ENCODE measurements at regions not wholly inside any gene's neighbourhood (a gene's known extent, or its start where the extent isn't known, plus 50 kb on each side); places are given as distances from the start of the nearest gene placed in this dataset.

DNA sequence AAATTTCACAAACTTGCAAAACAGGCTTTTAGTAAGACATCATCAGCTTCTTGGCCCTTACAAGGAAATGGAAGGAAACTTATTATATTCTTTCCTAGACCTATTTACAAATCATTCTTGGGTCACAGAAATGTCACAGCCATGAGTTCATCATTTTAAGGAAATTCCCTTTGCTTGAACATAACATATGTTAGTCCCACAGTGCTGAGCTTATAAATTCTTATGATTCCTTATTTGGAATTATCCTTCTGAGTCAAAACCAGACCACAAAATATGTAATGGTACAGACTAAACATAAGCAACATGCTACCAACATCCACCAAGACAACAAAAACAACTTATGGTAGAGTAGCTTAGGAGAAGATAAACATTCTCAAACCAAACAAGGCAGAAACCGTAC lies 236.9 kb upstream of the CTSO start:
- TF ChIP-seq, protein P1, sequence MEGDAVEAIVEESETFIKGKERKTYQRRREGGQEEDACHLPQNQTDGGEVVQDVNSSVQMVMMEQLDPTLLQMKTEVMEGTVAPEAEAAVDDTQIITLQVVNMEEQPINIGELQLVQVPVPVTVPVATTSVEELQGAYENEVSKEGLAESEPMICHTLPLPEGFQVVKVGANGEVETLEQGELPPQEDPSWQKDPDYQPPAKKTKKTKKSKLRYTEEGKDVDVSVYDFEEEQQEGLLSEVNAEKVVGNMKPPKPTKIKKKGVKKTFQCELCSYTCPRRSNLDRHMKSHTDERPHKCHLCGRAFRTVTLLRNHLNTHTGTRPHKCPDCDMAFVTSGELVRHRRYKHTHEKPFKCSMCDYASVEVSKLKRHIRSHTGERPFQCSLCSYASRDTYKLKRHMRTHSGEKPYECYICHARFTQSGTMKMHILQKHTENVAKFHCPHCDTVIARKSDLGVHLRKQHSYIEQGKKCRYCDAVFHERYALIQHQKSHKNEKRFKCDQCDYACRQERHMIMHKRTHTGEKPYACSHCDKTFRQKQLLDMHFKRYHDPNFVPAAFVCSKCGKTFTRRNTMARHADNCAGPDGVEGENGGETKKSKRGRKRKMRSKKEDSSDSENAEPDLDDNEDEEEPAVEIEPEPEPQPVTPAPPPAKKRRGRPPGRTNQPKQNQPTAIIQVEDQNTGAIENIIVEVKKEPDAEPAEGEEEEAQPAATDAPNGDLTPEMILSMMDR (IDR thresholded peaks at IDR 0.05): no peak
- no peak for TF ChIP-seq POLR2A (IDR thresholded peaks at IDR 0.05)

Data from prostate gland (tissue), 2 donors.